NT2/D1 (cell line): ENCODE measurements at regions not wholly inside any gene's neighbourhood (a gene's known extent, or its start where the extent isn't known, plus 50 kb on each side); places are given as distances from the start of the nearest gene placed in this dataset.

Experiments used
- SUZ12 ChIP-seq: IDR thresholded peaks from 2 replicates; pipeline ENCODE4 v1.6.1; 2011; ENCODE audit not compliant: insufficient read length, insufficient read depth; ENCODE audit errors: extremely low read depth
- YY1 ChIP-seq: IDR thresholded peaks from 2 replicates; pipeline ENCODE4 v1.6.1; 2011; ENCODE audit not compliant: insufficient read length, insufficient read depth
- ZNF274 ChIP-seq: IDR thresholded peaks from 2 replicates; pipeline ENCODE4 v1.6.1; 2011; ENCODE audit warnings: mild to moderate bottlenecking, low read depth, low read length

- TF ChIP-seq YY1 = no peak
- no peak for TF ChIP-seq ZNF274
- TF ChIP-seq SUZ12 = no peak
Observed at GRCh38 chr12:118549510-118549980, 173.2 kb downstream of the SUDS3 start.
